ENCODE measurements at regions not wholly inside any gene's neighbourhood (a gene's known extent, or its start where the extent isn't known, plus 50 kb on each side); places are given as distances from the start of the nearest gene placed in this dataset.
"Not testable (repeated sequence)": the region's sequence is repeated elsewhere in the genome, so short reads cannot be mapped to it uniquely, and the experiment has no call there.

DNA sequence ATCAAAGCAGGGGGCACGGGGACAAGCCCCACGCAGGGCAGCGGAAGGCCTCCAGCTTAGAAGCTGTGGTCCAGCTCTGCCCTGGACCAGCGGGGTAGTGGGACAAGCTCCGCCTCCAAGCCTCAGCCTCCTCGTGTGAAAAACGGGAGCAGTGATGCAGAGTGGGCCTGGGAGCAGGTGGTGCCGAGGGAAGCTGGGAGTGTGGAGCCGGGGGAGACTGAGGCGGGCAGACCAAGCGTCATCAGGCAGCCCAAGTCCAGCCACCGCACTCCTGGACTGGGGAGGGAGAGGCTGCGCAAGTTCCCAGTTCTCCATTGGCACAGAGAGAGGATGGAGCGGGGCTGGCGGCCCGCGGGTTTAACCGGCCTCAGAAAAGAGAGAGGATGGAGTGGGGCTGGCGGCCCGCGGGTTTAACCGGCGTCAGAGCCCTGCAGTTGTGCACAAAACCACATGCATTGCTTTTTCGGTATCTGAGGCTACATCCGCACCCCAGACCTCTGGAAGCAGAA is 68.1 kb upstream of the PHF21B start:
- no peak overlapping the region for H3K4me3 ChIP-seq (ENCODE audit: low read length in 2 of 2)
- no peak overlapping the region for H3K27ac ChIP-seq (ENCODE audit: low read depth in 1 of 2, low read length in 2 of 2)
- ATAC-seq (ENCODE audit: low FRiP score) (peak; percentile 9), DNase-seq (no peak)
- H3K36me3 ChIP-seq (ENCODE audit: control insufficient read depth in 1 of 2, insufficient read depth in 2 of 2, low read length in 1 of 2) = no peaks in the 10 kb centered on the region
- no peaks in the 10 kb centered on the region for H3K4me1 ChIP-seq (ENCODE audit: control insufficient read depth in 1 of 2, insufficient read depth in 2 of 2, low read length in 2 of 2)
- WGBS, 2 donors = 21 to 45% methylated on average over 25 of the region's 25 CpGs
- intact Hi-C loops (cut with DNase I) = no loop called here
- H3K9me3 ChIP-seq (ENCODE audit: control insufficient read depth, low read length) = no peaks in the 10 kb centered on the region
- H3K27me3 ChIP-seq (ENCODE audit: control insufficient read depth in 1 of 2, insufficient read depth in 2 of 2, low read length in 1 of 2) = no peaks in the 10 kb centered on the region

DNA sequence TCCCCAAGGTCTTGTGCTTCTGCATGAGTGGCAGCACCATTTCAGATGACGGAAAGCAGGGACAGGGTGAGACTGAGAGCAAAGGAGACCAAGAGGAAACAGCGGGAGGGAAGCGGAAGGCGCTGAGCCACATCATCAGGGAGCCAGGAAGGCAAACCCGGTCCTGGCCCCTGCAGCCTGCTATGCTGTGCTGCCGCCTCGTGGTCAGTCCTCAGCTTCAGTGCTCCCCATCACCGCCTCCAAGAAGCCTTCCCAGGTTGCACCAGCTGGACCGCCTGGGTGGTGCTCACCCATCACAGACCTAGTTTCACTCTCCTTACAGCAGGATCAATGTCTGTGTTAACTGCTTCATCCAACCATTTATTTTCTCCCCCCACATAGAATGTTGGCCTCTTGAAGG is 73.0 kb upstream of the PHF21B start:
- 36 to 37% methylated on average over 7 to 9 of the region's 9 CpGs for WGBS, 2 donors

DNA sequence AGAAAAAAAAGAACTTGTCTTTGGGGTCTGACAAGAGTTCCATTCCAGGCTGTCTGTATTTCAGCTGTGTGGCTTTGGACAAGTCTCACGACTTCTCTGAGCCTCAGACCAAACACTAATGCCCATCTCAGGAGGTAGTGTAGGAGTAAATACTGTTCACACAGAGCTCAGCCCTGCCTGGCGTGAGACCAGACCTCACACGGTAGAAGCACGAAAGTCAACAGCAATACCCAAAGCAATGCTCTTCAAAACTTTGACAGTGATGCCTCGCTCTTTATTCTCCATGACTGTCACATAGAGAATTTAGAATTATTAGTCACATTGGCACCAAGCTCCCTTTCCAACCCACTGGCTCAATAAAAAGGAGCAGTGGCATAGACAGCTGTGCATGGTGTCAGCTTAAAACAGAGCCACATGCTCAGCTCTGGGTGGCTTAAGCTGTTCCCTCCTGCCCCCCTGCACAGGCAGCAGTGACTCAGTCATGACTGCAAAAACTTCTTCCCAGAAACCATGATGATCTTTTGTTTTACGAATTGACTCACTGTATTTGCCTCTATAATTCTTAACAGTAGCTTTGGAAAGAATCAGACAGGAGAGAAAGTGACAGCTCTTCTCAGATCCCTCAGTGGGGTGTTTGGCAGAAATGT is 74.0 kb upstream of the PHF21B start:
- ATAC-seq (ENCODE audit: low FRiP score) (no peak), DNase-seq (no peak)
- Histone ChIP-seq H3K4me3 (ENCODE audit: low read length in 2 of 2) (no peak overlapping the region), H3K4me1 (ENCODE audit: control insufficient read depth in 1 of 2, insufficient read depth in 2 of 2, low read length in 2 of 2) (no peaks in the 10 kb centered on the region), H3K36me3 (ENCODE audit: control insufficient read depth in 1 of 2, insufficient read depth in 2 of 2, low read length in 1 of 2) (no peaks in the 10 kb centered on the region), H3K27me3 (ENCODE audit: control insufficient read depth in 1 of 2, insufficient read depth in 2 of 2, low read length in 1 of 2) (no peaks in the 10 kb centered on the region), H3K9me3 (ENCODE audit: control insufficient read depth, low read length) (no peaks in the 10 kb centered on the region), H3K27ac (ENCODE audit: low read depth in 1 of 2, low read length in 2 of 2) (no peak overlapping the region)
- 73 to 79% methylated on average over 6 of the region's 6 CpGs for WGBS, 2 donors
- intact Hi-C loops (cut with DNase I) = no loop called here

More for the DNA sequence above, 73.0 kb upstream of the PHF21B start:
- H3K9me3 ChIP-seq (ENCODE audit: control insufficient read depth, low read length) = no peaks in the 10 kb centered on the region
- no peak for DNase-seq
- no peaks in the 10 kb centered on the region for H3K27me3 ChIP-seq (ENCODE audit: control insufficient read depth in 1 of 2, insufficient read depth in 2 of 2, low read length in 1 of 2)
- H3K36me3 ChIP-seq (ENCODE audit: control insufficient read depth in 1 of 2, insufficient read depth in 2 of 2, low read length in 1 of 2) = no peaks in the 10 kb centered on the region
- no peak overlapping the region for H3K27ac ChIP-seq (ENCODE audit: low read depth in 1 of 2, low read length in 2 of 2)
- H3K4me1 ChIP-seq (ENCODE audit: control insufficient read depth in 1 of 2, insufficient read depth in 2 of 2, low read length in 2 of 2) = no peaks in the 10 kb centered on the region
- H3K4me3 ChIP-seq (ENCODE audit: low read length in 2 of 2) = no peak overlapping the region
- intact Hi-C loops (cut with DNase I) = no loop called here
- ATAC-seq (ENCODE audit: low FRiP score) = no peak

DNA sequence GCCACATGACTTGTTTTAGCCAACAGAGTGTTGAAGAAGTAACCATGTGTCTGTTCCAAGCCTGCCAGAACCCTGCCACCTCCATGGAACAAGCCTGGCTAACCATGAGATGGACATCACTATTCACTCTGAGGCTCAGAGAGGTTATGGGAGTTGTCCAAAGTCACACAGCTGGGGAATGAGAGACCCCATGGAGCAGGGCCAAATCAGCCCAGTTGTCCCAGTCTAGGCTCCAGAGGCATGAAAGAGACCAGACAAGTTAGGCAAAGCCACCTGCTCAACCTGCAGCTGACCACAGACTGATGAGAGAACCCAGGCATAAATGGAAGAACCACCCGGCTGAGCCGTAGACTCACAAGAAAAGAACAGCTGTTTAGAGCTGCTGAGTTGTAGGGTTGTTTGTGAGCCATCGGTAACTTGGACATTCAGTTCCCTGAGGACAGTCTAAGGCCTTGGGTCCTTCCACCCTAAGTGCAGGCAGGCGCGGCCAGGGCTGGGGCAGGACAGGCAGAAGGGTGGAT is 74.7 kb upstream of the PHF21B start:
- H3K36me3 ChIP-seq (ENCODE audit: control insufficient read depth in 1 of 2, insufficient read depth in 2 of 2, low read length in 1 of 2) = no peaks in the 10 kb centered on the region
- intact Hi-C loops (cut with DNase I) = no loop called here
- no peak overlapping the region for H3K4me3 ChIP-seq (ENCODE audit: low read length in 2 of 2)
- H3K27ac ChIP-seq (ENCODE audit: low read depth in 1 of 2, low read length in 2 of 2) = no peak overlapping the region
- ATAC-seq (ENCODE audit: low FRiP score) (no peak), DNase-seq (no peak)
- no peaks in the 10 kb centered on the region for H3K9me3 ChIP-seq (ENCODE audit: control insufficient read depth, low read length)
- no peaks in the 10 kb centered on the region for H3K27me3 ChIP-seq (ENCODE audit: control insufficient read depth in 1 of 2, insufficient read depth in 2 of 2, low read length in 1 of 2)
- 92 to 93% methylated on average over 5 of the region's 5 CpGs for WGBS, 2 donors
- no peaks in the 10 kb centered on the region for H3K4me1 ChIP-seq (ENCODE audit: control insufficient read depth in 1 of 2, insufficient read depth in 2 of 2, low read length in 2 of 2)

DNA sequence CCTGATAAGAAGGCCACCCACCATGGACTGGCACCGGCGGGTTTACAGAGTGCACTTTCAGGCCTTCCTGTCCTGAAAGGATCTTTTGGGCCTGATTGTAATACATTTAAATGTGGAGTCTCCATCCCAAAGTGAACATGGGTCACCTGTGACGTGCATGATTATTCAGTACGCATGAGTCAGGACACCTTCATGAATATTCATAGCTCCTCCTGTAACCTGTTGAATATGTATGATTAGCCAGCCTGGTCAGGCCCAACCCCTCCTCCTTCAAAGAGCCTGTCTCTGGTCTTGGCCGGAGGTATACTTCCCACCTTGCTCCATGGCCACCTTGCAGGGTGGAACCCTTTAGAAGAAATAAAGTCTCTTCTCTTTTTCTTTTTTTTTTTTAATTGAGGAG is 75.9 kb upstream of the NUP50 start:
- ATAC-seq (ENCODE audit: low FRiP score) (no peak), DNase-seq (no peak)
- Histone ChIP-seq H3K36me3 (ENCODE audit: control insufficient read depth in 1 of 2, insufficient read depth in 2 of 2, low read length in 1 of 2) (no peaks in the 10 kb centered on the region), H3K4me1 (ENCODE audit: control insufficient read depth in 1 of 2, insufficient read depth in 2 of 2, low read length in 2 of 2) (no peaks in the 10 kb centered on the region), H3K4me3 (ENCODE audit: low read length in 2 of 2) (no peak overlapping the region), H3K27ac (ENCODE audit: low read depth in 1 of 2, low read length in 2 of 2) (no peak overlapping the region), H3K9me3 (ENCODE audit: control insufficient read depth, low read length) (peaks cover 2% of the 10 kb centered on the region), H3K27me3 (ENCODE audit: control insufficient read depth in 1 of 2, insufficient read depth in 2 of 2, low read length in 1 of 2) (no peaks in the 10 kb centered on the region)
- 73 to 79% methylated on average over 5 of the region's 5 CpGs for WGBS, 2 donors
- intact Hi-C loops (cut with DNase I) = no loop called here

DNA sequence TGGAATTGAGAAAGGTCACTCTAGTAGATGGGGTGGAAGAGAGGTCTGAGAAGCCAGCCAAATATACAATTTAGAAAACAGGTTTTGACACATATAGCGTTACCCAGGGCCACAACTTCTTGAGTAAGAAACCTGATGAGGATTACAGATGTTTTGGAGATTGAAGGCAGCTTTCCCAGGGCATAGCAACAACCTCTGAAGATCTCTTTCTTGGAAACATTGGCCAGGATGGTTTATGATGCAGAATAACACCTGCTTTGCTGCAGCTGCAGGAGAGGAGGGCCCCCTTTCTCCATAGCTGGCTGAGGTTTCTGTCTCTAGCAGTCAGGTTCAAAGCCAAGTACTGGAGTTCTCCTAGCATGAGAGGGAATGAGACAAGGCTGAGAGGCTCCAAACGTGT is 75.1 kb upstream of the NUP50 start:
- no peaks in the 10 kb centered on the region for H3K4me1 ChIP-seq (ENCODE audit: control insufficient read depth in 1 of 2, insufficient read depth in 2 of 2, low read length in 2 of 2)
- H3K27me3 ChIP-seq (ENCODE audit: control insufficient read depth in 1 of 2, insufficient read depth in 2 of 2, low read length in 1 of 2) = no peaks in the 10 kb centered on the region
- no peak overlapping the region for H3K4me3 ChIP-seq (ENCODE audit: low read length in 2 of 2)
- DNase-seq (no peak), ATAC-seq (ENCODE audit: low FRiP score) (no peak)
- H3K36me3 ChIP-seq (ENCODE audit: control insufficient read depth in 1 of 2, insufficient read depth in 2 of 2, low read length in 1 of 2) = no peaks in the 10 kb centered on the region
- peaks cover 2% of the 10 kb centered on the region for H3K9me3 ChIP-seq (ENCODE audit: control insufficient read depth, low read length)
- 61 to 69% methylated on average over 2 of the region's 2 CpGs for WGBS, 2 donors
- intact Hi-C loops (cut with DNase I) = no loop called here
- no peak overlapping the region for H3K27ac ChIP-seq (ENCODE audit: low read depth in 1 of 2, low read length in 2 of 2)

DNA sequence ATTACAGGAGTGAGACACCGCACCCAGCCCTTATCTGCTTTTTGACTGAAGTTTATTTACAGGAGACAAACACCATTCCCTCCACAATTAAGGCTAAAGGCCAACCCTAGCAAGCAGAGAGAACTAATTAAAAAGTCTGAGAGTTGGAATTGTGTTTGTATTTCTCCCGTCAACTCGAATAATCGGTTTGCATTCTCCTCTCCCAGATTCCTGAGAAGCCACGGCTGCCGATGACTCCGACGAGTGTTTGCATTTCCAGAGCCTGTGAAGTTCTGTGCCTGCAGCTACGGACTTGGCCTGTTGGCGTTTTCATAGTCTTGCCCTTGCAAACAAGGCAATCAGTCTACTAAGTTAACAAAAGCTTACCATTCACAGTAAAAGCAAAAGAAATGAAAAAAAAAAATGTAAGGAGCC is 73.2 kb upstream of the NUP50 start:
- WGBS, 2 donors = 12 to 14% methylated on average over 10 of the region's 10 CpGs
- Histone ChIP-seq H3K4me1 (ENCODE audit: control insufficient read depth in 1 of 2, insufficient read depth in 2 of 2, low read length in 2 of 2) (no peaks in the 10 kb centered on the region), H3K4me3 (ENCODE audit: low read length in 2 of 2) (no peak overlapping the region), H3K27me3 (ENCODE audit: control insufficient read depth in 1 of 2, insufficient read depth in 2 of 2, low read length in 1 of 2) (no peaks in the 10 kb centered on the region), H3K36me3 (ENCODE audit: control insufficient read depth in 1 of 2, insufficient read depth in 2 of 2, low read length in 1 of 2) (no peaks in the 10 kb centered on the region), H3K9me3 (ENCODE audit: control insufficient read depth, low read length) (peaks cover 2% of the 10 kb centered on the region), H3K27ac (ENCODE audit: low read depth in 1 of 2, low read length in 2 of 2) (no peak overlapping the region)
- DNase-seq (no peak), ATAC-seq (ENCODE audit: low FRiP score) (no peak)
- intact Hi-C loops (cut with DNase I) = no loop called here

DNA sequence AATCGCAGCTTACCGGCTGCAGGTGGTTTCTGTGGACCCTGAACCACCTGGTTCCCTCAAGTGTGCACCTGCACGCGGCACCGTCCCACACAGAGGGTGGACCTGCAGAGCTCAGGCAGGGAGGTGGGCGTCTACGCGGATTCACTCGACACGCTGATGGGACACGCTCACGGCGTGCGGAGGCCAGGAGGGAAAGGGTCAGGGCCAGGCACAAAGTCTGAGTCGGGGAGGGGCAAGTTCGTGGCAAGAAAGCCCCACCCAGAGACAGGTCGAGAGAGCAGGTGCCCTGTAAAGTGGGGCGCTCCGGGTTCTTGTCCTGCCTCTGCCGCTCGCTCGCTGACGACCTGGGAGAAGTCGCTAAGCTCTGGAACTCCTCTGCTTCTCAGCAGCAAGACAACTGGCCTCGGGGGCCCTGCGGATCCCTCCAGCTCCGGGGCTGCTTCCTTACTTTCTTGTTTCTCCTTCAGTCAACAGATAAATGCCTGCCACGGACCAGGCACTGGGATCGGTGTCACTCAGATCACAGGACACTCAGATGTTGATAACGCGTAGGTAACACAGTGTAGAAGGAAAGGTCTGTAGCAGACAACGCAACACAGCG is 72.4 kb upstream of the NUP50 start:
- WGBS, 2 donors = 76 to 77% methylated on average over 33 of the region's 33 CpGs
- ATAC-seq (ENCODE audit: low FRiP score) (no peak), DNase-seq (no peak)
- H3K9me3 ChIP-seq (ENCODE audit: control insufficient read depth, low read length) = peaks cover 2% of the 10 kb centered on the region
- H3K36me3 ChIP-seq (ENCODE audit: control insufficient read depth in 1 of 2, insufficient read depth in 2 of 2, low read length in 1 of 2) = no peaks in the 10 kb centered on the region
- no peaks in the 10 kb centered on the region for H3K27me3 ChIP-seq (ENCODE audit: control insufficient read depth in 1 of 2, insufficient read depth in 2 of 2, low read length in 1 of 2)
- no peaks in the 10 kb centered on the region for H3K4me1 ChIP-seq (ENCODE audit: control insufficient read depth in 1 of 2, insufficient read depth in 2 of 2, low read length in 2 of 2)
- H3K4me3 ChIP-seq (ENCODE audit: low read length in 2 of 2) = no peak overlapping the region
- intact Hi-C loops (cut with DNase I) = no loop called here
- no peak overlapping the region for H3K27ac ChIP-seq (ENCODE audit: low read depth in 1 of 2, low read length in 2 of 2)

DNA sequence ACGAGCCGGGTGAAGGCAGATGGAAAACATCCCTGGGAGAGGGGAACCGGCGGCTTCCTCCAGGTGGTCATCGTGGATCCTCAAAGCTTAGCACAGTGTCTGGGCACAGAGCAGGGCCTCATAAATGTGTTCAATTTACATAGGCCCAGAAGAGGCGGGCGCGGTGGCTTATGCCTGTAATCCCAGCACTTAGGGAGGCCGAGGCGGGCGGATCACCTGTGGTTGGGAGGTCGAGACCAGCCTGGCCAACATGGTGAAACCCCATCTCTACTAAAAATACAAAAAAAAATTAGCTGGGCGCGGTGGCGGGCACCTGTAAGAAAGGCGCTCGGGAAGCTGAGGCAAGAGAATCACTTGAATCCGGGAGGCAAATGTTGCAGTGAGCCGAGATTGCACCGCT is 71.8 kb upstream of the NUP50 start:
- H3K27ac ChIP-seq (ENCODE audit: low read depth in 1 of 2, low read length in 2 of 2); H3K9me3 ChIP-seq (ENCODE audit: control insufficient read depth, low read length); ATAC-seq (ENCODE audit: low FRiP score); DNase-seq; H3K4me1 ChIP-seq (ENCODE audit: control insufficient read depth in 1 of 2, insufficient read depth in 2 of 2, low read length in 2 of 2); H3K36me3 ChIP-seq (ENCODE audit: control insufficient read depth in 1 of 2, insufficient read depth in 2 of 2, low read length in 1 of 2); H3K27me3 ChIP-seq (ENCODE audit: control insufficient read depth in 1 of 2, insufficient read depth in 2 of 2, low read length in 1 of 2); H3K4me3 ChIP-seq (ENCODE audit: low read length in 2 of 2); intact Hi-C loops (cut with DNase I): not testable (repeated sequence)
- WGBS, 2 donors = 93 to 95% methylated on average over 20 of the region's 20 CpGs
